ENCODE measurements at regions not wholly inside any gene's neighbourhood (a gene's known extent, or its start where the extent isn't known, plus 50 kb on each side); places are given as distances from the start of the nearest gene placed in this dataset.

DNA sequence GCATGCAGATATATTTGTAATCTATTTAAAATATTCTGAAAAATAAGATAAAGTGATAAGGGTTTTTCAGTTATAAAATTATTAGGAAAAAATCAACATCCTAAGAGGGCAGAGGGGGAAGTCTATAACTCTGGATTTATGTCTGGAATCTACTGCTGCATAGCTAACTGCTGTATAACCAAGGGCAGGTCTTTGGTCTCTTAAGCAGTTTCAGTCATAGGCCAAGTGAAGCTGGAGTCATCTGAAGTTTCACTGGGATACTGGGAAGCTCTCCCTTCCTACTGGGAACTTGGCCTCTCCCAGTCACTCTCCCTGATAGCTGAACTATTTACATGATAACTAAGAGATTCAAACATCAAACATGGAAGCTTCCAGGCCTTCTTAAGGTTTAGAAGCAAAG, 1409.9 kb upstream of the PCDH7 start:
- TF ChIP-seq, protein P1, sequence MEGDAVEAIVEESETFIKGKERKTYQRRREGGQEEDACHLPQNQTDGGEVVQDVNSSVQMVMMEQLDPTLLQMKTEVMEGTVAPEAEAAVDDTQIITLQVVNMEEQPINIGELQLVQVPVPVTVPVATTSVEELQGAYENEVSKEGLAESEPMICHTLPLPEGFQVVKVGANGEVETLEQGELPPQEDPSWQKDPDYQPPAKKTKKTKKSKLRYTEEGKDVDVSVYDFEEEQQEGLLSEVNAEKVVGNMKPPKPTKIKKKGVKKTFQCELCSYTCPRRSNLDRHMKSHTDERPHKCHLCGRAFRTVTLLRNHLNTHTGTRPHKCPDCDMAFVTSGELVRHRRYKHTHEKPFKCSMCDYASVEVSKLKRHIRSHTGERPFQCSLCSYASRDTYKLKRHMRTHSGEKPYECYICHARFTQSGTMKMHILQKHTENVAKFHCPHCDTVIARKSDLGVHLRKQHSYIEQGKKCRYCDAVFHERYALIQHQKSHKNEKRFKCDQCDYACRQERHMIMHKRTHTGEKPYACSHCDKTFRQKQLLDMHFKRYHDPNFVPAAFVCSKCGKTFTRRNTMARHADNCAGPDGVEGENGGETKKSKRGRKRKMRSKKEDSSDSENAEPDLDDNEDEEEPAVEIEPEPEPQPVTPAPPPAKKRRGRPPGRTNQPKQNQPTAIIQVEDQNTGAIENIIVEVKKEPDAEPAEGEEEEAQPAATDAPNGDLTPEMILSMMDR (IDR thresholded peaks at IDR 0.05), result no peak
- no peak for TF ChIP-seq POLR2A (IDR thresholded peaks at IDR 0.05)

Measured in body of pancreas (tissue), 4 donors.